Esophagus squamous epithelium (tissue), 4 donors: ENCODE measurements at regions not wholly inside any gene's neighbourhood (a gene's known extent, or its start where the extent isn't known, plus 50 kb on each side); places are given as distances from the start of the nearest gene placed in this dataset.

Experiments used
- CTCF ChIP-seq, 6 experiments: fragments of 450-650 bp in 4 of 6; fragments of 200-600 bp in 2 of 6; sonication (generic) in 2 of 6; IDR thresholded peaks; one replicate each; pipeline ENCODE4 v1.5.1; 2016 to 2019; ENCODE audit warnings: antibody characterized with exemption in 6 of 6, mild to moderate bottlenecking in 4 of 6, moderate library complexity in 4 of 6
- POLR2A ChIP-seq, 4 donors: fragments of 450-650 bp; IDR thresholded peaks; one replicate each; pipeline ENCODE4 v1.6.1; 2017; ENCODE audit warnings: antibody characterized with exemption in 4 of 4, mild to moderate bottlenecking in 4 of 4, moderate library complexity in 3 of 4

GRCh38 chr10:29760138-29760900 is 125.5 kb upstream of the SVIL start:
- no peak for TF ChIP-seq CTCF (IDR thresholded peaks at IDR 0.05)
- no peak for TF ChIP-seq POLR2A (IDR thresholded peaks at IDR 0.05)
